ENCODE measurements at regions not wholly inside any gene's neighbourhood (a gene's known extent, or its start where the extent isn't known, plus 50 kb on each side); places are given as distances from the start of the nearest gene placed in this dataset.

- TF ChIP-seq GATA2 (IDR thresholded peaks at IDR 0.05; ENCODE audit: low read depth, low read length): no peak
- TF ChIP-seq GATA3 (IDR thresholded peaks at IDR 0.05; ENCODE audit: low read depth, low read length): no peak
Measured at GRCh38 chr6:169141671-169142537, 111.7 kb downstream of the THBS2 start.

All from SH-SY5Y (cell line).